Epithelial cell of proximal tubule (primary cell): ENCODE measurements at regions not wholly inside any gene's neighbourhood (a gene's known extent, or its start where the extent isn't known, plus 50 kb on each side); places are given as distances from the start of the nearest gene placed in this dataset.

Experiments used
- DNase-seq: peaks from one replicate; pipeline ENCODE4 v3.0.0-alpha.2; 2011; ENCODE audit warnings: low read depth
- H3K4me3 ChIP-seq: 2 replicates; pipeline ENCODE4 v1.5.1; 2011; ENCODE audit warnings: low read depth, mild to moderate bottlenecking, low read length
- TF ChIP-seq, protein P1 (sequence below): conservative IDR thresholded peaks from 2 replicates; pipeline ENCODE4 v1.5.1; 2012; ENCODE audit warnings: low read depth, mild to moderate bottlenecking, low read length

DNA sequence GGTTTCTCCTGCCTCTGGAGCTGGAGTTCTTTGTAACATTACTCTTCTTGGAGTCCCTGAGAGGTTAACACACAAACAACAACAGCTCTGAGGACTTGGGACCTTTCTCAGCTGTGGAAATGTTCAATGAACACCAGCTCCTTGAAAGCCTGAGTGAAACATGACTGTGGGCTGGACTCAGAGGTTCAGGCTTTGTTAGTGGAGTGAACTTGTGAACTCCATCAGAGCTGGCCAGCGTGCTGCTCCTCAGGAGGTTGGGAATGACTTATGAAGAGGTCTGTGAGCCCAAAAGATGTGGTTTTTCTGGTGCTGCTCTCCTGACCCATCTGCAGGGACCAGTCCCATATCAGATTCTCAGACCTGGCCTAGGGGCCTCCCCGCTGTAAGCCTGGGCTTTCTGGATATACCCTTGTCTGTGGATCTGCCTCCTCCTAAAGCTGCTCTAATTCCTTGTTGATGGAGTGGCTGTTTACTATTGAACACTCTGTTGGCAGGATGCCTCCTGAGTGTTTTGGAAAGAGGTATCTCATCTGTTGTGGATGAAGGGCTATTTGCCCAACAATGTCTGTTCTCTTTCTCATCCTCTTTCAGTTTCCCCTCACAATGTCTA is 170.0 kb upstream of the GDNF start:
- H3K4me3 ChIP-seq: no peak overlapping the region
- no peak for DNase-seq
- TF ChIP-seq, protein P1, sequence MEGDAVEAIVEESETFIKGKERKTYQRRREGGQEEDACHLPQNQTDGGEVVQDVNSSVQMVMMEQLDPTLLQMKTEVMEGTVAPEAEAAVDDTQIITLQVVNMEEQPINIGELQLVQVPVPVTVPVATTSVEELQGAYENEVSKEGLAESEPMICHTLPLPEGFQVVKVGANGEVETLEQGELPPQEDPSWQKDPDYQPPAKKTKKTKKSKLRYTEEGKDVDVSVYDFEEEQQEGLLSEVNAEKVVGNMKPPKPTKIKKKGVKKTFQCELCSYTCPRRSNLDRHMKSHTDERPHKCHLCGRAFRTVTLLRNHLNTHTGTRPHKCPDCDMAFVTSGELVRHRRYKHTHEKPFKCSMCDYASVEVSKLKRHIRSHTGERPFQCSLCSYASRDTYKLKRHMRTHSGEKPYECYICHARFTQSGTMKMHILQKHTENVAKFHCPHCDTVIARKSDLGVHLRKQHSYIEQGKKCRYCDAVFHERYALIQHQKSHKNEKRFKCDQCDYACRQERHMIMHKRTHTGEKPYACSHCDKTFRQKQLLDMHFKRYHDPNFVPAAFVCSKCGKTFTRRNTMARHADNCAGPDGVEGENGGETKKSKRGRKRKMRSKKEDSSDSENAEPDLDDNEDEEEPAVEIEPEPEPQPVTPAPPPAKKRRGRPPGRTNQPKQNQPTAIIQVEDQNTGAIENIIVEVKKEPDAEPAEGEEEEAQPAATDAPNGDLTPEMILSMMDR: no peak

DNA sequence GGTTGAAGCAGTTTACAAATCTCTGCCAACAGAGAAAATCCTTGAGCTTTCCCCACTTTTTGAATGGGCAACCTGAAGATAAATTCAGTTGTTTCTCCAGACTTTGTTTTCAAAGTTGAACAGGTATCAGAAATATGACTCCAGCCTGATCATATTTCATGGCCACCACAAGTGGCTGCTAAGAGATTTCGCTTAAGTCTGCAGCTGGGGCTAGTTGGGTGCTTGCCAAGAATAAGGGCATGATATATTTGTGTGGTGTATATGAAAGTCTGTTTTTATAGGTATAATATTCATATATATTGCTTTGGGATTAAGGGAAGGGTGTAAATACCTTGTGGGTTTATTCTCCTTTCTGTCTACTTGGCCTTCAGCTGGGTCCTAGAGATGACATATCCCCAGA is 168.4 kb upstream of the GDNF start:
- TF ChIP-seq, protein P1: no peak
- no peak for DNase-seq
- no peak overlapping the region for H3K4me3 ChIP-seq

DNA sequence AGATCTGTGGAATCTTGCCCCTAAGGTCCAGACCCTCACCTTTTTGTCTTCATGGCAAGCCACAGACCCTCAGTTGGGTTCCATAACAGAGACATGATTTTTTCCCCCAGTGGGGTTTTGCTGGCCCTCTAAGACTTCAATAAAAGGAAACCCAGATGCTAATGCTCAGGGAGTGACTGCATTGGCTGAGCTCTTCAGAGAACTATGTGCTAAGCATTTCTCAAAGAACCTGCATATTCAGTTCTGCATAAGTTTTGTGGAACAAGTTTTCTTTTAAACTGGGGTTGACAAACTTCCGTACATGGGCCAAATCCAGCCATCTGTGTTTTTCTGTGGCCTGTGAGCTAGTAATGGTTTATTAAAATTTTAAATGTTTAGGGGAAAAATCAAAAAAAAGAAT is 159.8 kb upstream of the GDNF start:
- TF ChIP-seq, protein P1: no peak
- no peak for DNase-seq
- no peak overlapping the region for H3K4me3 ChIP-seq

DNA sequence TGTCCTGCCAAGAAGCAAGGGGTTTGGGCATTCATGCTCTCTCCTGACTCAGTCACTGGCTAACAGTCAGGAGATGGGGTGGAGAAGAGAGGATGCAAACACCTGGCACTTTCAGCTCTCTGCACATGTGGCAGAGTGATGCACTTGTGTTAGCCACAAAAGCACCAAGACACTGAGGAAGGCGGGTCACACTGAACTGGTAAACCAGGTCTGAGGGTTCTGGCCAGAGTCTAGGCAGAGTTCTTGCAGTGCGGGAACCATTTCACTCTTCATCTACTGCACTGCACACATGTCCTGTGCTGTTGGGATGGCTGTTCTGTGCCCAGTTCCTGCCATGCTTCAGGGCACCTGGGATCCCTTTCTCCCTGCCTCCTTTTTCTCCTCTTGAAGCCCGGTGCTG is 157.1 kb upstream of the GDNF start:
- no peak for DNase-seq
- TF ChIP-seq, protein P1: no peak
- H3K4me3 ChIP-seq: no peak overlapping the region

DNA sequence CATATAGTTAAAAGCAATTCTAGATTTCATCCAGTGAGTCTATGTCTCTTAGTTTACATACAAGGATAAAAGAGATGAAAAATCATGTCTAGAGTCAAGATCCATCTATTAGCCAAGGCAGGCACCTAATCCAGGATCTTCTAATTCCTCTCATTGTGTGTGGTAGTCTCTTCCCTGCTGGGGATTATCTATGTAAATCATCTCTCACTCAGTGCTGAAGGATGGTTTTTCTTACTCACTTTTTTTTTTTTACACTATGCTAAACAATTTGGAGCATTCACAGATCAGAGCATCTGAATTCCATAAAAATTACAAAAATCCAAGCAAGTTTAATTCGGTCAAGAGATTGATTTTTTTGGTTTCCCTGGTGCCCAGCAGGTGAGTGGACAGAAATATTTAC is 154.9 kb upstream of the GDNF start:
- no peak overlapping the region for H3K4me3 ChIP-seq
- DNase-seq: no peak
- TF ChIP-seq, protein P1: no peak

DNA sequence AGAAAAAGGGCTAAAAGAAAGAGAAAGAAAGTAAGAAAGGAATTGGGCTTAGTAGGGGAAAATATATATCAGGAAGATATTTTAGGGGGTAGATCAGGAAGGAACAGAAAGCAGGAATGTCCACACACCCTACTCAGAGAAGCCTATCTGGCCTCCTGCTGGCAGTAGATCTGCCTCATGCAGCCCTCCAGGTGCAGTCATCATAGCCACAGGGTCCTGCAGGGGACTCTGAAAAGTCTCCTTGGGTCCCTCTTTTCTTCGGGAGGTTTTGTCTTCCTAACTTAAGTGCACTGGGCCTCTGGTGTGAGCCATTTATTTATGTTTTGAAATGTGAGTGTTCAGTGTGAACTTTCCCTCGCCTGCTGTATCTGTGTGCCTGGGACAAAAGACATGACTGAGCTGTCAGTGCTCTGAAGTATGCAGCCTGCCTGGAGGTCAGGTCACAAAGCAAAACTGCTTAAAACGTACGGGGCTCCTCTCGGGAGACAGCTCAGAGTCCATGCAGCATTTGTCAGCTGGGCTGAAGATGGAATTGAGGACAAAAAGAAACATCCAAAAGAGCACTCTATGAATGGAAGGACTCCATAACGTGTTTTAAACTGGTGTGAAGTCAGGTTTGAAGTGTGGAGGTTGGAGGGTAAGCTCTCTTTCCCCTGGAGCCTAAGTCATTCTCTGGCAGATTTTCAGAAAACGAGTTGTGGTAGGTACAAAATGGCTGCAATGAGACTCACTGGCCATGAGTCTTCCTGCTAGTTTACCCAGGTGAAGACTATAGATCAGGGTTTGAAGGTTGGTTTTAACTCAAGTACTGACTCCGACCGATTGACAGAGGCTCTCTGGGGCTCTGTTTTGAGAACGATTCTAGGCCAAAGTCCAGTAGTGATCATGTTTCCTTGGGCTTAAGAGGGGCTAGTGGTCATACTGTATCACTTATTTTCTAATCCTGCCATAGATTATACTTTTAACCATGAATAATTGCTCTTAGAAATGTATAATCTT is 151.8 kb upstream of the GDNF start:
- DNase-seq: no peak
- no peak overlapping the region for H3K4me3 ChIP-seq
- TF ChIP-seq, protein P1: no peak

DNA sequence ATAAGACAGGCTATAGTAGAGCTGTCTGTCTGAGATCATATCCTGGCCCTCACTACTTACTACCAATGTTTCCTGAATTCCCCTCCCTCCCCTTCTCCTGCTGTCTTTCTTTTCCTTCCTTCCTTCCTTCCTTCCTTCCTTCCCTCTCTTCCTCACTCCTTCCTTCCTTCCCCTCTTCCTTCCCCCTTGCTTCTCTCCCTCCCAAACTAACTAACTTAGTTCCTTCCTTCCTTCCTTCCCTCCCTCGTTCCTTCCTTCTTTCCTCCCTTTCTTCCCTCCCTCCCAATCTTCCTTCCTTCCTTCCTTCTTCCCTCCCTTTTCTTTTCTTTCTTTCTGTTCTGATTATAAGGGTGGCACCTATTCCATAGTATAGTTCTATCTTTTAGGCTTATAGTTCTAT is 150.0 kb upstream of the GDNF start:
- TF ChIP-seq, protein P1: no peak
- no peak overlapping the region for H3K4me3 ChIP-seq
- no peak for DNase-seq
